NCI-H345 treated with DMSO at 0.1 percent for 48 hours (cell line): ENCODE measurements at regions not wholly inside any gene's neighbourhood (a gene's known extent, or its start where the extent isn't known, plus 50 kb on each side); places are given as distances from the start of the nearest gene placed in this dataset.
A peak's percentile ranks its signal among the peaks of the same experiment; 100 is the strongest.

Experiments used
- DNase-seq: peaks from one replicate; lab custom pipeline; 2025; ENCODE audit not compliant: unreplicated experiment; lab: John Stamatoyannopoulos, UW

DNA sequence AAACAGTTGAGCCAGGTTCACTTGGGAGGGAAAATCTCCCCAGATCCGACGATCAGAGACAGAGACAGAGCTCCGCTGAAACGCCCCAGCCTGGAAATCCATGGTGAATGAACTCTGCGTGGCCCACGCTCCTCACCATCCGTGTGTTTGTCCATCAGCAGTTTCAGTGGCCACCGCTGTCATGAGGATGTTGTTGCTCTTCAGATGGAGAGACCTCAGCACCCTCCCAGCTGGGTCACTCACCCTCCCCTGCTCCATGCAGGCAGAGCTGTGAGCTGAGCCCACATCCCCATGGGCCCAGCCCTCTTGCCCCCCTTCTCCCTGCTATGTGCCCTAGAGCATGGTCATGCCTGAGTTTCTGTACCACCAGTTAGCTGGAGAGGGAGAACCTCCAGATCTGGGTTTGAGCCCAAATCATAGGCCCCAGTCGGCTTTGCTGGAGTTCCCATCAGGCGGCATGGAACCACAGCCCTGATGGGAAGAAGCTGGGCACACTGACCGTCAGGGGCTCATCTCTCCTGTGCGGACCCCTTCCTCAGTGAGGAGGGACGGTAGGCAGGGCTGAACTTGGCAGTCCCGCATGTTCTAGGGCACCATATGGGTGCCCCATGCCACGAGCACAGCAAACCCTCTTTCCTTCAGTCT lies 154.4 kb upstream of the COL5A1 start:
- DNase-seq = no peak

DNA sequence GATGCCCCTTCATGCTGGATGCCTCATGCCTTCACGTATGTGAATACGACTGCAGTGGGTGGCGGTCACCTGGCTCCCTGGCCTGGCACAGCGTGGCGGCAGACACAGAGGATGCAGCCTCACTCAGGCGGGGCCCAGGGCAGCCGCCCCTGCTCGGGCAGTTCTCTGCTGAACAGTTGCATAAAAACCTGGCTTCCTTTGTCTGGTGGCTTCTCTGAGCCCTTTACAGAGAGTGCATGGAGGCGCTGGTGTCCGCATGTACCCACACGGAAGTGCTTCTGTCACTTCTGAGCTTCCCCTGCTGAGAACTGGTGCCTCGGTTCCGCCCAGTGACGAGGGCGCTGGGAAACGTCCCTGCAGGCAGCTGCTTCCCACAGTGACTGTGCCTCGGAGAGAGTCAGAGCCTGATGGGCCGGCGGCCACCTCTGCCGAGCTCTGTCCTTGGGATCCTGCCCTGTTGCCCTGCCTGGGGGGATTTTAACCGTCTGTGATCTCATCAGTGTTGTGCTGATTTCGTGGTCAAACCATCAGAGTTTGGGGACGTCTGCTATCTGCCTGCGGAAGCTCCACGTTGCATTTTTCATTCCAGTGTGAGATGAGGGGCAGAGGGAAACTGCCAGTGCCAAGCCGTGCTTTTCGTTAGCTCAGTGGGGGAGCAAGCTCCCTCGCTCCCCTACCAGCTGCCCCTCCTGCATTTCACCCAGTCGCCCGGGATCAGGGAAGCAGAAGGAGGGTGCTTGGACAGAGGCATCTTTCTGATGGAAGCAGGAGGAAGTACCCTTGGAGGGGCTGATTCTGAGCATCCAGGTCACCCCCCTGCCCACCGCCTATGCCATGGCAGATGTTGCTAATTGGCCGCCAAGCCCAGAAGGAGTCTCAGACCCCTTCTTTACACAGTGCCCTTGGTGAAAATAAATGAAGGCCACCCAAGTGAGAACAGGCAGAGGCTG lies 153.0 kb upstream of the COL5A1 start:
- peak; percentile 57 for DNase-seq

DNA sequence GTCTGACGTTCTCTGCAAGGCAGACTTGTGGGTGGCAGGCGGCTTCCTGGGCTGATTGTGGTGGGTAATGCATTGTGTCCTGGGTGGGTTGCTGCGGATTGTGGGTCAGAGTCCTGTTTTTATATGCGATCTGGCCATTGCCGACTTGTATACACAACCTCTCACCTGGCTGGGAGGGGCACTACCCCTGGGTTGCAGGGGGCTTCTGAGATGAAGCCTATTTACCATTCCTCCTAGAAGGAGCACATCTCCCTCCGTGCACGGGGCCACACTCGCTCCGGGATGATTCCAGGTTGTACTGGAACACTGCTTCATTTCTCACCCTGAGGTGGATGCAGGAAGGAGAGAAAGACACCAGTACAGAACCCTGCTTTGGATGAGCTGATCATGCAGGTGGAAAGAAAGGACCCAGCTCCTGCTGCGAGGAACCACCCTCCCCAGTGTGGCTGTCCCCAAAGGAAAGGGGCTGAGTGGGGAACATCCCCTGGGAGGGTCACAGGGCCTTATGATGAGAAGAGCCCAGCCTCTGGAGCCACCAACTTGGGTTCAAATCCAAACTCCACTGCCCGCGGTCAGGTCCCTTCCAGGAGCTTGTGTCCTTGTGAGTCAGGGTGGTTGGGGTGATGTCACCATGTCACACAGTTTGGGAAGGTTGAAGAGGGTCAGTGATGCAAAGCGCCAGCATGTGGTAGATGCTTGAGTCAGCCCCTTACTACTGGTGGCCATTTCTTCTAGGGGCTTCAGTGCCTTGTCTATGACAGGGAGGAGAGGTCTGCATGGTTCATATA lies 151.8 kb upstream of the COL5A1 start:
- no peak for DNase-seq

- DNase-seq = no peak
Observed at GRCh38 chr9:134490446-134490845, 151.2 kb upstream of the COL5A1 start.

- no peak for DNase-seq
Observed at GRCh38 chr9:134491196-134491835, 150.3 kb upstream of the COL5A1 start.

- DNase-seq = no peak
Observed at GRCh38 chr9:134491856-134492255, 149.7 kb upstream of the COL5A1 start.

DNA sequence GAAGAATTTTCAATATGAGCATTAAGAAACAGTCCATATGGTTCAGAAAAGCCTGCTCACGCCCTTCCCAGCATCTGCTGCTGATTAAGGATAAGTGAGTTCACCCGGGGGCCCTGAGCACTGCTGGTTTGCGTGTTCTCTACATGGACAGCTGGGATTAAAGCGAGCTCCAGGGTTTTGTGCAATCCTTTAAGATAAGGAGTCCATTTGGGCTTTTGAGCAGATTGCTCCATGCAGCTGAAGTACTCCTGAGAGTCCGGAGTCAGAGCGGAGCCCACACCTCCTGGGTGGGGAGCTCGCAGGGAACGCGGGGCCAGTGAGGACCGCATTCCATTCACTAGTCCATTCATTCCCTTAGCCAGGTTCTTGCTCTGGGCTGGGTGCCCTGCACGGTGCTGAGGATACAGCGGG lies 149.3 kb upstream of the COL5A1 start:
- no peak for DNase-seq

- DNase-seq = no peak
Observed at GRCh38 chr9:134492721-134493460, 148.7 kb upstream of the COL5A1 start.

- no peak for DNase-seq
Observed at GRCh38 chr9:134493461-134494272, 147.9 kb upstream of the COL5A1 start.

GRCh38 chr9:134494273-134494815 lies 147.3 kb upstream of the COL5A1 start:
- DNase-seq = no peak

- DNase-seq = no peak
Observed at GRCh38 chr9:134494905-134495304, 146.7 kb upstream of the COL5A1 start.

GRCh38 chr9:134495881-134496412 lies 145.7 kb upstream of the COL5A1 start:
- DNase-seq = no peak

- no peak for DNase-seq
Observed at GRCh38 chr9:134496413-134497282, 145.0 kb upstream of the COL5A1 start.

DNA sequence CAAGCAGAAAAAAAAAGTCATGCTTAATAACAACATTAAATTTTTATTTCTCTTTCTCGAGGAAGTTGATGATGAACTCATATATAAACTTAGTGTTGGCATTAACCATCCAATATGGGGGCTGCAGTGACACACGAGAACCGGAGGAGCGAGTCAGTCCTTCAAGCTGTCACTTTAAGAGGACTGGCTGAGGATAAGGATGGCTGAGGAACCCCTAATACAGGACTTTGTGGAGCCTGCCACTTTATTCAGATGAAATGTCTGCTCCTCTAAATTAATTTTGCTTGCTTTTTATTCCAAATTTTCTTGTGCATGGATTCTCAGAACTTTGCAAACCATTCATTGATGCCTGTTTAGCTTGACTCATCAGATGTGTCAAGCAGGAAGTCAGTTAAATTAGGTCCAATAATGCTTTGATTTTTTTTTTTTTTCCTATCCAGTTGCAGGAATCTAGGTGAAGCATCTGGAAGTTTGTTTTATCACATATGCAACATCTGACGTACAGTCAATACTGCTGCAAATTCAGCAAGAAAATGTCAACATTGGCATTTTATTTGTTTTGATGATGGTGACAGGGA lies 144.2 kb upstream of the COL5A1 start:
- no peak for DNase-seq

DNA sequence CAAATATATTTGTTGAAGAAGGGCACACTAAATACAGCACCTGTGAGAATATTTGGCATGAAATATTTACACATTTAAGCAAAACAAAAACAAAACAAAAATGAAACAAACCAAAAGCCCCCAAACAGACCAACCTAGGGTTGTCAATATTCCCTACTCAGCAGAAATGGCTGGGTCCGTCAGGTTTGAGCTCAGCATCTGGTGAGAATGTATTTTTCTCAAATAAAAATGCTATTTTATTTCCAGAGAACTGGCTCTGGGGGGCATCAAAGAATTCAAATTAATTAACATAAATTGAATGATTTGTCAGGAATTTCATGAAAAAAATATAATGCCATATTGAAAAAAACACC lies 142.8 kb upstream of the COL5A1 start:
- DNase-seq = no peak

- DNase-seq = no peak
Observed at GRCh38 chr9:134500931-134501760, 140.5 kb upstream of the COL5A1 start.

DNA sequence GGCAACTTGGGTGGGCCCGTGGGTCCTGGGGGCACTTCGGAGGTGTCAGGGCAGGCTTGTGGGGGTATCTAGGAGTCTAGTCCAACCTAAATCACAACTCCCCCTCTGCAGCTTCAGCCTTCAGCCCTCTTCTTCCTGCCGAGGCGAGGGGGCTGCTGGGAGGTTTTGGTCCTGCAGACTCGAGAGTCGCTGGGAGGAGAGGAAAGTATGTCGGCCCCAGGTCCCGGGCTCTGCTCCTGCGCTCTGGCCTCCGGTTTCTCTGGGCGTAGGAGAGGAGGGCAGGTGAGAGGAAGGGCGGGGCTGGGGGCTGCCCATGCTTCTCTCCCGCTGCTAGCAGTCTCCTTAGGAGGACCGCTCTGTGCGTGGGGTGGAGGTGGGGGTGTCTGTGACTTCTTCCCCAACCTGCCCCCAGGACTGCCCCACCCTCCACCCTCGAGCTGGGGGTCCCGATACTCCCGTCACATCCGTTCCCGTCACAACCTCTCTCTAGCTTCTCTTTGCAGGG lies 139.8 kb upstream of the COL5A1 start:
- no peak for DNase-seq
